KMS-11 (cell line): ENCODE measurements at regions not wholly inside any gene's neighbourhood (a gene's known extent, or its start where the extent isn't known, plus 50 kb on each side); places are given as distances from the start of the nearest gene placed in this dataset.

Source experiments
- H2AFZ ChIP-seq: fragments of 200-600 bp; sonication (generic); 2 replicates; pipeline ENCODE4 v1.6.1; 2016; ENCODE audit warnings: antibody characterized with exemption, mixed run types, low read depth
- H3K27ac ChIP-seq: fragments of 200-600 bp; sonication (generic); 2 replicates; pipeline ENCODE4 v1.6.1; 2016; ENCODE audit warnings: mild to moderate bottlenecking, mixed run types
- H3K27me3 ChIP-seq: fragments of 200-600 bp; sonication (generic); 2 replicates; pipeline ENCODE4 v1.6.1; 2017; ENCODE audit warnings: mild to moderate bottlenecking, low read depth, mixed run types, moderate library complexity; ENCODE audit not compliant: insufficient read depth
- H3K36me3 ChIP-seq: fragments of 200-600 bp; sonication (generic); 2 replicates; pipeline ENCODE4 v1.6.1; 2017; ENCODE audit warnings: mild to moderate bottlenecking, mixed run types; ENCODE audit not compliant: insufficient read depth
- H3K4me1 ChIP-seq: fragments of 200-600 bp; sonication (generic); 2 replicates; pipeline ENCODE4 v1.6.1; 2016; ENCODE audit warnings: mild to moderate bottlenecking, low read depth, mixed run types; ENCODE audit not compliant: poor library complexity, severe bottlenecking
- H3K4me2 ChIP-seq: fragments of 200-600 bp; sonication (generic); 2 replicates; pipeline ENCODE4 v1.7.0; 2016; ENCODE audit warnings: mild to moderate bottlenecking, mixed run types
- H3K4me3 ChIP-seq: fragments of 200-600 bp; sonication (generic); IDR thresholded peaks from 2 replicates; pipeline ENCODE4 v1.6.1; 2017; ENCODE audit warnings: low read depth, low read length, mixed read lengths; ENCODE audit not compliant: insufficient read depth
- H3K79me2 ChIP-seq: fragments of 200-600 bp; sonication (generic); 2 replicates; pipeline ENCODE4 v1.6.1; 2016; ENCODE audit warnings: low read depth, mixed run types; ENCODE audit not compliant: insufficient read depth
- H3K9ac ChIP-seq: fragments of 200-600 bp; sonication (generic); 2 replicates; pipeline ENCODE4 v1.6.1; 2016; ENCODE audit warnings: mild to moderate bottlenecking, mixed run types
- H4K20me1 ChIP-seq: fragments of 200-600 bp; sonication (generic); 2 replicates; pipeline ENCODE4 v1.6.1; 2016; ENCODE audit warnings: mild to moderate bottlenecking, mixed run types; ENCODE audit not compliant: insufficient read depth
- CTCF ChIP-seq: fragments of 200-600 bp; sonication (generic); conservative IDR thresholded peaks from 2 replicates; pipeline ENCODE4 v1.6.1; 2017; ENCODE audit warnings: low read depth, mild to moderate bottlenecking, antibody characterized with exemption, low read length, moderate library complexity, mixed read lengths

- no peaks in the 10 kb centered on the region for H4K20me1 ChIP-seq
- no peaks in the 10 kb centered on the region for H3K79me2 ChIP-seq
- H3K4me2 ChIP-seq, result no peak overlapping the region
- no peak overlapping the region for H3K4me3 ChIP-seq
- H3K27ac ChIP-seq, result no peak overlapping the region
- H3K4me1 ChIP-seq, result no peaks in the 10 kb centered on the region
- TF ChIP-seq CTCF, result no peak
- H3K36me3 ChIP-seq, result no peaks in the 10 kb centered on the region
- H2AFZ ChIP-seq, result no peak overlapping the region
- no peaks in the 10 kb centered on the region for H3K27me3 ChIP-seq
- no peak overlapping the region for H3K9ac ChIP-seq
Observed at GRCh38 chr1:55654750-55655149, 439.6 kb upstream of the USP24 start.

DNA sequence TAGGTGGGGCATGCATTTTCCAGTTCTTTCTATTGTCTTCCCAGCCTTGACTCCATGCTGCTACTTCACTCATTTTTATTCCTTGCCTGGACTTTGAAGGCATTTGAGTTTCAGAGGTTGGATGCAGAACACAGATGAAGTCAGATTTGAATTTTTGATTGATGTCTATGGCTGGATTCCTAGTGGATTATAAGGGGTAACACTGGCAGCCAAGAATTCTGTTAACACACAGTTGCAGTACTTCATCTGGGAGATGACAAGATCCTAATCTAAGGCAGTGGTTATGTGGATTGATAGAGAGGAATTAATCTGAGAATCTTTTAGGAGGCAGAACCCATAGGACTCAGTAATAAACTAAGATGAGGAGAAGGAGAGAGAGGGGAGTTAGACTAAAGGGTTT is 439.0 kb upstream of the USP24 start:
- H3K4me2 ChIP-seq, result no peak overlapping the region
- no peak overlapping the region for H2AFZ ChIP-seq
- H3K9ac ChIP-seq, result no peak overlapping the region
- no peak overlapping the region for H3K27ac ChIP-seq
- no peaks in the 10 kb centered on the region for H4K20me1 ChIP-seq
- no peak for TF ChIP-seq CTCF
- no peaks in the 10 kb centered on the region for H3K4me1 ChIP-seq
- H3K79me2 ChIP-seq, result no peaks in the 10 kb centered on the region
- no peaks in the 10 kb centered on the region for H3K36me3 ChIP-seq
- H3K4me3 ChIP-seq, result no peak overlapping the region
- no peaks in the 10 kb centered on the region for H3K27me3 ChIP-seq

DNA sequence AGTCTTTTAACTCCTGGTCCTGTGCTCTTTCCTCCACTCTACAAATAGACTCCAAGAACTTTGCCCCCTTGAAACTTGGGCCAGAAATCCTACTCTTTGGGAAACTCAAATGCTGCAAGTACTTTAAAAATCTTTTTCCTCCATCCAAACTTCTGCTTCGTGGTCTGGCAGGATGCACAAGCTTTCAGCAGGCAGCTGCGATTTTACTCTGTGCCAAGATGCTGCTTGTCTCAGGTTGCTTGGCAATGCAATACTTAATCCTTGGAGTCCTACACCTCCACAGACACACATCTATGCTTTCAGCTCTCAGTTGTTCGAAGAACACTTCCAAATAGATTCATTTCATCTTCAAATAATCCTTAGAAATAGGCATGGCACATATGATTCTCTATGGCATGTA is 435.3 kb upstream of the USP24 start:
- no peaks in the 10 kb centered on the region for H3K36me3 ChIP-seq
- no peak overlapping the region for H3K4me2 ChIP-seq
- no peak overlapping the region for H3K9ac ChIP-seq
- no peak overlapping the region for H2AFZ ChIP-seq
- no peak for TF ChIP-seq CTCF
- H3K27ac ChIP-seq, result no peak overlapping the region
- H4K20me1 ChIP-seq, result no peaks in the 10 kb centered on the region
- H3K79me2 ChIP-seq, result no peaks in the 10 kb centered on the region
- H3K27me3 ChIP-seq, result no peaks in the 10 kb centered on the region
- H3K4me1 ChIP-seq, result no peaks in the 10 kb centered on the region
- H3K4me3 ChIP-seq, result no peak overlapping the region

DNA sequence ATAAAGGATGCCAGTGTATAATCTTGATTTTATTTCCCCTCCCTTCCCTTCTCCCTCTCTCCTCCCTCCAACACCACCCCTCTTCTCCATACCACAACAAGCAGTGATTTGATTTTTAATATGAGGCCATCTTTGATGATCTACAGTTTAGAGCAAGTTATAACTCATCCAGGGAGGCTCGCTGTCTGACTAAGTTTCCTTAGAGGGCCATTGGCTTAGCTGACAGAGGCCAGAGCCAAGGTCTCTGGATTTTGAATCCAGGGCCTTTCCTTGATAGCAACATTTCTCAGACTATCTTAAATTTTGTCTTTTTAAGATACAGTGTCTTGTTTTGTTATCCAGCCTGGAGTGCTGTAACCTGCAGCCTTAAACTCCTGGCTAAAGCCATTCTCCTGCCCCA is 431.0 kb upstream of the USP24 start:
- no peak overlapping the region for H3K4me2 ChIP-seq
- no peaks in the 10 kb centered on the region for H3K79me2 ChIP-seq
- no peak for TF ChIP-seq CTCF
- no peak overlapping the region for H3K4me3 ChIP-seq
- no peak overlapping the region for H3K9ac ChIP-seq
- H3K27me3 ChIP-seq, result no peaks in the 10 kb centered on the region
- H2AFZ ChIP-seq, result no peak overlapping the region
- no peak overlapping the region for H3K27ac ChIP-seq
- H4K20me1 ChIP-seq, result no peaks in the 10 kb centered on the region
- no peaks in the 10 kb centered on the region for H3K4me1 ChIP-seq
- no peaks in the 10 kb centered on the region for H3K36me3 ChIP-seq

DNA sequence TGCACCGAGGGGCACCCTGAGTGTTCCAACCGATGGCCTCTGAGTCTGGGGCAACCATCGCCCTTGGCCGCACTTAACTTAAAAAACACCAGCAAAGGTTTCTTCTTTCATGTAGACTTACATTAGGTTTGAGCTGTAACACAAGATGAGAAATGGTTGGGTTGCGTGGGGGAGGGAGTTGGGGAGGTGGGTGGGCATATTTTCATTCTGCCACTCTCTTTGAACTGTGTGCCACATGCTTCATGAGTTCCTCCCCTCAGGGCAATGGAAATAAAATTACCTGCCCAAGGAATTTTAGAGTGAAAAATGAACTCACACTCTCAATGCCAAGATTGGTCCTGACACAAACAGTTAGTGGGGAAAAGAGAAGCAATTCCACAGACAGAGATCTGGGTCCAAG is 430.1 kb upstream of the USP24 start:
- H2AFZ ChIP-seq, result no peak overlapping the region
- H3K27me3 ChIP-seq, result no peaks in the 10 kb centered on the region
- H3K9ac ChIP-seq, result no peak overlapping the region
- H3K4me2 ChIP-seq, result no peak overlapping the region
- no peak for TF ChIP-seq CTCF
- H3K4me3 ChIP-seq, result no peak overlapping the region
- H3K36me3 ChIP-seq, result no peaks in the 10 kb centered on the region
- H4K20me1 ChIP-seq, result no peaks in the 10 kb centered on the region
- H3K4me1 ChIP-seq, result no peaks in the 10 kb centered on the region
- no peaks in the 10 kb centered on the region for H3K79me2 ChIP-seq
- H3K27ac ChIP-seq, result no peak overlapping the region
